Neural cell (in vitro differentiated cells): ENCODE measurements at regions not wholly inside any gene's neighbourhood (a gene's known extent, or its start where the extent isn't known, plus 50 kb on each side); places are given as distances from the start of the nearest gene placed in this dataset.

Experiments
- CTCF ChIP-seq: fragments of 450-650 bp; IDR thresholded peaks from 2 replicates; pipeline ENCODE4 v1.5.1; 2014; ENCODE audit warnings: antibody characterized with exemption, mild to moderate bottlenecking, moderate library complexity; ENCODE audit not compliant: poor library complexity, severe bottlenecking
- EP300 ChIP-seq: fragments of 450-650 bp; conservative IDR thresholded peaks from 2 replicates; pipeline ENCODE4 v1.6.1; 2014; ENCODE audit warnings: antibody characterized with exemption, mild to moderate bottlenecking, moderate library complexity; ENCODE audit not compliant: poor library complexity, severe bottlenecking
- EZH2 ChIP-seq: fragments of 200-600, 300-800 bp; shearing (Covaris generic), sonication (generic); IDR thresholded peaks from 2 replicates; pipeline ENCODE4 v1.6.1; 2014; ENCODE audit warnings: antibody characterized with exemption, low read length, borderline replicate concordance, mild to moderate bottlenecking; ENCODE audit not compliant: insufficient read depth, poor library complexity, severe bottlenecking
- MXI1 ChIP-seq: fragments of 450-650 bp; conservative IDR thresholded peaks from 2 replicates; pipeline ENCODE4 v1.6.1; 2014; ENCODE audit warnings: antibody characterized with exemption, mild to moderate bottlenecking; ENCODE audit not compliant: poor library complexity, severe bottlenecking
- POLR2AphosphoS5 ChIP-seq: IDR thresholded peaks from 2 replicates; pipeline ENCODE4 v1.6.1; 2012
- RAD21 ChIP-seq: fragments of 450-650 bp; conservative IDR thresholded peaks from 2 replicates; pipeline ENCODE4 v1.6.1; 2014; ENCODE audit warnings: antibody characterized with exemption, mild to moderate bottlenecking, moderate library complexity
- REST ChIP-seq: IDR thresholded peaks from 2 replicates; pipeline ENCODE4 v1.6.1; 2012; ENCODE audit warnings: borderline replicate concordance
- SMC3 ChIP-seq: fragments of 450-650 bp; conservative IDR thresholded peaks from 2 replicates; pipeline ENCODE4 v1.6.1; 2014; ENCODE audit warnings: antibody characterized with exemption, mild to moderate bottlenecking, moderate library complexity; ENCODE audit not compliant: poor library complexity
- TAF1 ChIP-seq: IDR thresholded peaks from 2 replicates; pipeline ENCODE4 v1.6.1; 2012; ENCODE audit warnings: low read depth

DNA sequence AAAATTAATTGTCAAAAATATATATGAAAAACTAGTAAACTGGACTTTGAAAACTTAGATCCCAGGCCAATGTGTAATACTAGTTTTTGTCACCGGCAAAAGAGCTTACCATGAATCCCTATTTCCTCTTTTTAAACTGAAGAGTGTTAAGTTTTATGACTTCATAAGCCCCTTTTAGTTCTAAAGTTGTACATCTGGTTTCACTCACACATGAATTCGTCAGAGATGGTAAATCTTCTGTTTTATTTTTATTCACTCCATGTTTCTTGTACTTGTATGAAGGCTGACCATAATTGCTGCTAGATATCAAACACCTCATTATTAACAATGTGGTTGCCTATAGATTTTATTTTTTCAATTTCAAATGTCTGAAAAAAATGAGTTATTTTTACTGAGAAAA is 827.9 kb downstream of the PCDH7 start:
- no peak for TF ChIP-seq POLR2AphosphoS5
- no peak for TF ChIP-seq TAF1
- no peak for TF ChIP-seq CTCF
- TF ChIP-seq REST, result no peak
- TF ChIP-seq EZH2, result no peak
- no peak for TF ChIP-seq EP300
- TF ChIP-seq SMC3, result no peak
- TF ChIP-seq RAD21, result no peak
- no peak for TF ChIP-seq MXI1
